MV-4-11 (cell line): ENCODE measurements at regions not wholly inside any gene's neighbourhood (a gene's known extent, or its start where the extent isn't known, plus 50 kb on each side); places are given as distances from the start of the nearest gene placed in this dataset.
"Not testable (repeated sequence)": the region's sequence is repeated elsewhere in the genome, so short reads cannot be mapped to it uniquely, and the experiment has no call there.

Experiments
- DNase-seq: peaks from one replicate; lab custom pipeline; 2025; lab: John Stamatoyannopoulos, UW

DNA sequence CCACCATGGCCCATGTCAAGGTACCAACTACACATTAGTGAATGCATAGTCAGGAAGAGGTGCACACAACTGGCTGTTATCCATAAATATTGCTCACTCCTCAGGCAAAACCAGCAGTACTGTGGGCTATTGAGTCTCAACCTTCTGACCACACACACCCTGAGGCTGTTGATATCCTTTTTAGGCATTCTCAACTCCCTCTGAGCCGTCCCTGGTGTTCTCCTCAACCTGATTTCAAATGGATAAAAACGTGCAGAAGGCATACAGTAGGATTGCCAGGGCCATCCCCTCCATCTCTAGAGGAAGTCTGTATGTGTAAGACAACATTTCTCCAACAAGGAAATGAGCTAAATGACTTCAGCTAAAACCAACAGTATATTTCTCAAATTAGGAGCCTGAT, 98.7 kb upstream of the KLHL13 start:
- no peak for DNase-seq

GRCh38 chrX:118216087-118216486, 99.5 kb upstream of the KLHL13 start:
- DNase-seq = no peak

DNA sequence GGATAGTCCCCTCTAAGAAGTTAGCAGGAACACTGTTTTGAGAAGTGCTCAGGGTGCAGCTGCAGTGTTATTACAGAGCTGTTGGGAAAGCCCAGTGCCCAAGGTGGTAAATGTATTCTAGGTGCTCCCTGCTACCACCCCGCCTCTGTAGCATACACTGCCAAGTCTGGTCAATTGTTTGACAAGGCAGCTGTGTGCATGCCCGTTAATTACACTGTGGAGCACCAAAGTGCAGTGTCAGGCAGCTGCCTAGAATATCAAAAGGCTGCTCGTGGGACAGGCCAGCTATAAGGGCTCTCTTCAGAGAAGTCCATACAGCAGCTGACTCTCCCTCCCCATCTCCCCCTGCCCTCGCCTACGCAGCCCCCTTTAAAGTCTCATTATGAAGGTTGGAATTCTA, 99.9 kb upstream of the KLHL13 start:
- DNase-seq = no peak

GRCh38 chrX:118218079-118218478, 101.5 kb upstream of the KLHL13 start:
- no peak for DNase-seq

- no peak for DNase-seq
Measured at GRCh38 chrX:118218940-118219339, 102.3 kb upstream of the KLHL13 start.

DNA sequence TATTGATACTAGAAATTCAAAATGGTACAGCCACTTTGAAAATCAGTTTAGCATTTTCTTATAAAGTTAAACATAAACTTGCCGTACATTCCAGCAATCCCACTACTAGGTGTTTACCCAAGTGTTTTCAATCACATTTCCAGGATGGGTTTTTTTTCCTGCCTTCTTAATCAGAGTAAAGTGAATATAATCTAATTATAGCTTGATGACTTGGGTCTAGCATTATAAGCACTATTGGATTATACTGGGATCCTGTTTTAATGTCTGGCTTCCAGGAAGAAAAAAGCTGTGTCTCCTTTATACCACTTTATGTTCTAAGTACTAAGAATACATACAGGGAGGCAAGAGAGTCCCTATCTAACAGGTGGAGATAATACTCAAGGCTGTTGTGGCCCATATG, 103.3 kb upstream of the KLHL13 start:
- no peak for DNase-seq

- no peak for DNase-seq
Measured at GRCh38 chrX:118220509-118220908, 103.9 kb upstream of the KLHL13 start.

DNA sequence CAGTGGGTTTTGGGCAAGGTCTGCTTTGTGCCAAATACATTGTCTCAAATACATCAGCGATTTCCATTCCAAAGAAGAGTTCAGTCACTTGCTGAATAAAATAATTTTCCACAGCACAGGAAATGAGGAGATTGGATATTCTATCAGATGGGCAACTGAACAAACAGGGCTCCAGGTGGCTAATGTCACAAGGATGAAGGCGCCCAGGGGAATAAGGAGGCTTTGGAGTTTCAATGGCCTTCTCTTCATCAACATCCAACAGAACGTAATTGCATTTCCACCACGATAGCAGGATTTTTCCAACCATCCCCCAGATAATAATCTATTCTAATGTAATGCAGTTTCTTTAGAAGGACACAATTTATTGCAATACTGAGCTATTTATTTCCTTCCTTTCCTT, 104.7 kb upstream of the KLHL13 start:
- no peak for DNase-seq

GRCh38 chrX:118221733-118222132, 105.1 kb upstream of the KLHL13 start:
- DNase-seq = no peak

GRCh38 chrX:118222421-118222820, 105.8 kb upstream of the KLHL13 start:
- no peak for DNase-seq

- DNase-seq = no peak
Measured at GRCh38 chrX:118225711-118226428, 109.3 kb upstream of the KLHL13 start.

DNA sequence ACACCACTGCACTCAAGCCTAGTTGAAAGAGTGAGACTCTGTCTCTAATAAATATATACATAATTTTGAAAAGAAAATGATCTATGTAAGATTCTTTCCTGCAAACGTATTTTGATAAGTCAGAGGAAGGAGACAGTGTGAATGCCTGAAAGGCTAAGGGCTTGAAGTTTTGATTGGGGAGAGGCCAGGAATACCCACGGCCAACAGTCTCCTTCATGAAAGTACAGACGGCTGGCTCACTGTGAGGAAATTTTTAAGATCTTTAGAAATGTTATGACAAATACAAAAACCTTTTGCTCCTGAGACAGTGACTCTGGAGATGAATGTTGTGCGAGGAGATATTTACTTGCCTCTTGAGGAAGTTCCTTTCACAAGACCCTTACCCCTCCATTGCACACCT, 111.4 kb upstream of the KLHL13 start:
- no peak for DNase-seq

- no peak for DNase-seq
Measured at GRCh38 chrX:118228456-118228855, 111.8 kb upstream of the KLHL13 start.

DNA sequence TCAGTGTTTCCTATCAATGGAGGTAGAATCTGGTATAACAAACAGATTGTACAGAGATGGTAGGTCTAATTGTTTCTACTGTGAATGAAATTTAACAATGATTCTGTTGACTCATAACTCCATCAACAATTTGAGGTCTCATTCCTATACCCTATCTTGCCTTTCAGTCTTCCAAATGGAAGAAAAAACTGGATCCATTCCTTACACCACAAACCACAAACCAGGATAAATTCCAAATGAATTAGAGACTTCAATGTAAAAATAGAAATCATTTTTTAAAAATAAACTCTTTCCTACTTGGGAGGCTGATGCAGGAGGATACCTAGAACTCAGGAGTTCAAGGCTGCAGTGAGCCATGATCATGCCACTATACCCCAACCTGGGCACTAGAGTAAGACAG, 114.4 kb upstream of the WDR44 start:
- DNase-seq = no peak

- no peak for DNase-seq
Measured at GRCh38 chrX:118239178-118239870, 106.6 kb upstream of the WDR44 start.

DNA sequence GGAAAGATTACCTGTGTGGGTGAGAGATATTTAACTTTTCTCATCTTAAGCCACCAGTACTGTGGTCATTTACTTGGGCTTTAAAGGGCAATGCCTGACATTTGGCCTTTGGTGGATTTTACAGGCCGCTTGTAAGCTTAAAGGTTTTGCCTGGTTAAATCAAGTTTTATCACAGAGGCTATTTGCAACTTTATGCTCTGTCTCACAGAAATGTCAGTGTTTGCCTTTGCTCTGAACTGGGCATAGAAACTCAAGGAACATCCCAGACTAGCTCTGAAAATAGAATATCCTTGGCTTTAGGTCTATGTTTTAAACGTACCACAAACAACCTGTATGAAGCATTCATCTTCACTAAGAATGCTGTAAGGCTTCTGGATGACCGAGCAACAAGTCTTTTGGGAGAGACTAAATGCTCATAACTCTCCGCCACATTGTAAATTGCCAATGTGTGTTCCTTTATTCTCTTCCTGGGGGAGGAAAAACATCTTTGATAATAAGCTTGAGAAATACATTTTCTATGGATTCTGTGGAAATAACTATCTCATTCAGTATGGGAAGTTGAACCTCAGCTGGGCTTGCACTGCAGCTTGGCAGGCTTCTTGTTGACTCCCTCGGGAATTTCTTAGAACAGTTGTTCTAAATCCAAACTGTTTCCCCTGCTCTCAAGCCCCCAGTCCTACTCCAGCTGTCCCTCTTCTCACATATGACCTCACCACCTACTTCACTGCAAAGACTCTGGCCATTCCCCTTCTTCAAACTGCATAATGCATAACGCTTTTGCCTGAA, 105.8 kb upstream of the WDR44 start:
- no peak for DNase-seq

DNA sequence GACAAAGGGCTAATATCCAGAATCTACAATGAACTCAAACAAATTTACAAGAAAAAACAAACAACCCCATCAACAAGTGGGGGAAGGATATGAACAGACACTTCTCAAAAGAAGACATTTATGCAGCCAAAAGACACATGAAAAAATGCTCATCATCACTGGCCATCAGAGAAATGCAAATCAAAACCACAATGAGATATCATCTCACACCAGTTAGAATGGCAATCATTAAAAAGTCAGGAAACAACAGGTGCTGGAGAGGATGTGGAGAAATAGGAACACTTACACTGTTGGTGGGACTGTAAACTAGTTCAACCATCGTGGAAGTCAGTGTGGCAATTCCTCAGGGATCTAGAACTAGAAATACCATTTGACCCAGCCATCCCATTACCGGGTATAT, 98.9 kb upstream of the WDR44 start:
- DNase-seq = not testable (repeated sequence)

DNA sequence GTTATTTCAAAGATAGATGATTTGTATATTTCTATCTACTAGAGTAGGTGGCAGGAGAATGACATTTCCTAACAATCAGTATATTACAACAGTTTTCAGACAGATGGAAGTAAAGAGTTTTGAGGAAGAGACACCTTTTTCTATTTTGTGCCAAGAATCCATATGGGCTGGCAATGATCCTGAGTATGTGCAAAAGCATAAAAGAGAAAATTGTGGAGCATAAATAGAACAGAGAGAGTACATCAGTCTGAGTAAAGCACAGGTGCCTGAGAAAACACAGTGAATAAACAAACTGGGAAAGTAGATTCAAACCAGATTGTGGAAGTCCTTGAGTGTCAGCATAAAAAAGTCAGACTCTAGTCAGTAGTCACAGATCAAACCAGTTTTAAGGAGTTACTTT, 96.8 kb upstream of the WDR44 start:
- DNase-seq = no peak

- DNase-seq = no peak
Measured at GRCh38 chrX:118250445-118250844, 95.5 kb upstream of the WDR44 start.

- no peak for DNase-seq
Measured at GRCh38 chrX:118251271-118251670, 94.6 kb upstream of the WDR44 start.

DNA sequence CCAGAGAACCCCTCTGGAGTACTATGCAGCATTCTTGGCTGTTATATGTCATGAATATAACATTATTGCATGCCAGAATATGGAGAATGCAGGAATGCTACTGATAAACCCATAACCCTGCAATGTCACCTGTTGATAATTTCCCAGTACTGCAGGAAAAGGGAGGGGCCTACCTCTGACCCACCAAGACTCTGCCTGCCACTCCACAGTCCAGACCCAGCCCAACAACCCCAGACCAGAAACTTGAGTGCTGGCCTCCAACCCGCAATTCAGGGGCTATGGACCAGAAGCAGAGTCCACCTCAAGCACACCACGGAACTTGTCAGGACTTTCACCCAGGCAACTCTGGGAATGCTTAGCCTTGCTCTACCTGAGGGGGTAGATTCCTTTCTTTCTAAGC, 92.9 kb upstream of the WDR44 start:
- DNase-seq = no peak

- peak; percentile 53 for DNase-seq
Measured at GRCh38 chrX:118254611-118255010, 91.3 kb upstream of the WDR44 start.

- no peak for DNase-seq
Measured at GRCh38 chrX:118255921-118256320, 90.0 kb upstream of the WDR44 start.
